GM13976 (cell line): ENCODE measurements at regions not wholly inside any gene's neighbourhood (a gene's known extent, or its start where the extent isn't known, plus 50 kb on each side); places are given as distances from the start of the nearest gene placed in this dataset.

Source experiments
- DNase-seq: peaks from one replicate; pipeline ENCODE4 v3.0.0; 2012; ENCODE audit warnings: low spot score
- in situ Hi-C: fragments of 300-500 bp; cut with MboI; formaldehyde crosslinking; loops from one replicate; pipeline ENCODE4 v1.12.0; 2022; ENCODE audit warnings: low sequenced_read_pairs, mixed read lengths, inconsistent platforms; ENCODE audit not compliant: unreplicated experiment
- TF ChIP-seq, protein P1 (sequence below): IDR thresholded peaks from 2 replicates; pipeline ENCODE4 v1.5.1; 2012; ENCODE audit warnings: borderline replicate concordance, mild to moderate bottlenecking; ENCODE audit not compliant: insufficient read depth; ENCODE audit errors: extremely low read depth, missing control alignments, control extremely low read depth

DNA sequence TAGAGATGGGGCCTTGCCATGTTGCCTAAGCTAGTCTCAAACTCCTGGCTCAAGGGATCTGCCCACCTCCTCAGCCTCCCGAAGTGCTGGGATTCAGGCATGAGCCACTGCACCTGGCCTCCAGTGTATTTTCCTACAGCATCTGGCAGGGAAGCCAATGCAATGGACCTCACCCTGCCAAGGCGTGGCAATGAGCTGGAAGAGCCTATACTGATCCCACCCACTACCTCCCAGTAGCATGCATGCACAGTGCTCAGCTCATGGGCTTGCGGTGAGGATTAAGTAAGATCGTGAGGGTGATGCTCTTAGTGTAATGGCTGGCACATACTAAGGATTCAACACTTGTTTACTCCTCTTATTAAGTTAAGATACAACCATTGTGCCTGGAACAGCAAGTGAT is 69.7 kb downstream of the PHLDA1 start:
- TF ChIP-seq, protein P1, sequence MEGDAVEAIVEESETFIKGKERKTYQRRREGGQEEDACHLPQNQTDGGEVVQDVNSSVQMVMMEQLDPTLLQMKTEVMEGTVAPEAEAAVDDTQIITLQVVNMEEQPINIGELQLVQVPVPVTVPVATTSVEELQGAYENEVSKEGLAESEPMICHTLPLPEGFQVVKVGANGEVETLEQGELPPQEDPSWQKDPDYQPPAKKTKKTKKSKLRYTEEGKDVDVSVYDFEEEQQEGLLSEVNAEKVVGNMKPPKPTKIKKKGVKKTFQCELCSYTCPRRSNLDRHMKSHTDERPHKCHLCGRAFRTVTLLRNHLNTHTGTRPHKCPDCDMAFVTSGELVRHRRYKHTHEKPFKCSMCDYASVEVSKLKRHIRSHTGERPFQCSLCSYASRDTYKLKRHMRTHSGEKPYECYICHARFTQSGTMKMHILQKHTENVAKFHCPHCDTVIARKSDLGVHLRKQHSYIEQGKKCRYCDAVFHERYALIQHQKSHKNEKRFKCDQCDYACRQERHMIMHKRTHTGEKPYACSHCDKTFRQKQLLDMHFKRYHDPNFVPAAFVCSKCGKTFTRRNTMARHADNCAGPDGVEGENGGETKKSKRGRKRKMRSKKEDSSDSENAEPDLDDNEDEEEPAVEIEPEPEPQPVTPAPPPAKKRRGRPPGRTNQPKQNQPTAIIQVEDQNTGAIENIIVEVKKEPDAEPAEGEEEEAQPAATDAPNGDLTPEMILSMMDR: no peak
- in situ Hi-C loops: no loop called here
- DNase-seq: no peak

DNA sequence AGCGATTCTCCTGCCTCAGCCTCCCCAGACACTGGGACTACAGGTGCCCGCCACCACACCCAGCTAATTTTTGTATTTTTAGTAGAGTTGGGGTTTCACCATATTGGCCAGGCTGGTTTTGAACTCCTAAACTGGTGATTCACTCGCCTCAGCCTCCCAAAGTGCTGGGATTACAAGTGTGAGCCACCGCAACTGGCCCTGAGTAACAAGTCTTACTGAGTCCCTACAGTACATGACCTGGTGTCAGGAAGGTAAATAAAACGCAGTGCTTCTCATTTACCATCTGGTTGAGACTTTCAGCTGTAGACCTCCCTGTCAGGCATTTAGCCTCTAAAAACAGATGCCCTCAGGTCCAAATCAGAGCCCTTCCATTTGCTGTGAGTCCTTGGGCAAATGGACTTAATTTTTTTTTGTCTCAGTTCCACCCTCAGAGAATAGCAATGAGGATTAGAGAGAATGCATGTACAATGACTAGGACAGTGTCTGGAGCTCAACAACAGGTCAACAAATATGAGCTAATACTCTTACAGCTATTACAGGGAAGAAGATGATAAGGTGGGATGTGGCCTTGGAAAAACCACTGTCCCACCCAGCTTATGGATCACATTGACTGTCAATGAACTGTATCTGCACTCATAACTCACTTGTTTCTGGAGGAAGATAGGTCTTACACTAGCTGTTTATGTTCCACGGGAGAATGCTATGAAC is 70.5 kb downstream of the PHLDA1 start:
- DNase-seq: no peak
- TF ChIP-seq, protein P1: no peak
- in situ Hi-C loops: no loop called here

DNA sequence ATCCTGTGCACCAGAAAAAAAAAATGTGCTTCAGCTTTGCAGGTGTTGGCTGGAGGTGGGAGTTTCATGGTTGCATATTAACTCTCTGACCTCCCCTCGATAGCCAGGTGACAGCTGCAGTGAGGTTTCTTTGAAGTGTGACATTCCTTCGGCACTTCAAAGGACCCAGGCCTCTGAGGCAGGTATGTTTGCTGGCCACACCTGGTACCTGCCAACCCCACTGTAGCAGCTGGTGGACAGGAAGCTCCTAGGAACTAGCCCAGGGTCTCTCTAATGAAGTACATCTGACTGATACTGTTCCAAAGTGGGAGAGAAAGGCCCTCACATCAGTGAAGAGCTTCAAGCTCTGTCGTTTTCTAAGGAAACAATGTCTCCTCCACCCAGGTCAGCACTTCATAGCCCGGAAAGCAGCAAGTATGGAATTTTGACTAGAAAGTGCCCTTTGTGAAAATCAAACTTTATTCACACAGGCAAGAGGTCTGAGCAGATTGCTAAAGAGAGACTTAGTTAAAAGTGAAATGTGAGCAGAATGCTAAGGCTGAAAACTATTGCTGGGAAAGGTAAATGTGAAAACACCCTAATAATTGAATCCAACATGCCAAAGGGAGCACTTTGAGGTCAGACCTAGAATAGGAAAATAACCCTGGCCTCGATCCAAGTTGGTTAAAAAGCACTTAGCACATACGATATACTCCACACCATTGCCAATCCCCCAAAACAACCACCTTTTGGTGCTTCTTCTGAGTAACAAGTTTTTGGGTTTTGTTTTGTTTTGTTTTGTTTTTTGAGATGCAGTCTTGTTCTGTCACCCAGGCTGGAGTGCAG is 71.3 kb downstream of the PHLDA1 start:
- peak; percentile 20 for DNase-seq
- in situ Hi-C loops: no loop called here

DNA sequence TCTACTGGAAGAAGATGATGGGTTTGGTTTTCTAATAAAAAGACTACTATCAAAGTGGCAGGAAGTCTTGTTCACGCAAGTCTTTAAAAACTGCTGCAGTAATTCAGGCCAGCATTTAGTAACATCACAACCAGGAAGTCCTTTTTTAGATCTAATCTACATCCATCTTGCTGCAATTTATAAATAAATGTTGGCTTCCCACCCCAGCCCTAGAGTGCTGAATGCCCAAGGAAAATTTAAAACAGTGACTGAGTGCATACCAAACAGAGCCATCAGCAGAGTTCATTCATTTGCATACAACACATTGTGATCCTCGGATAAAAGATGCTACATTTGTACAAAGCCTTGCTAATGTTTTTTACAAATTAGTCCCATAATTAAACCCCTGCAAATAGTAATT is 72.1 kb downstream of the PHLDA1 start:
- in situ Hi-C loops: no loop called here
- TF ChIP-seq, protein P1: no peak
- no peak for DNase-seq

More for the DNA sequence above, 71.3 kb downstream of the PHLDA1 start:
- TF ChIP-seq, protein P1: no peak

DNA sequence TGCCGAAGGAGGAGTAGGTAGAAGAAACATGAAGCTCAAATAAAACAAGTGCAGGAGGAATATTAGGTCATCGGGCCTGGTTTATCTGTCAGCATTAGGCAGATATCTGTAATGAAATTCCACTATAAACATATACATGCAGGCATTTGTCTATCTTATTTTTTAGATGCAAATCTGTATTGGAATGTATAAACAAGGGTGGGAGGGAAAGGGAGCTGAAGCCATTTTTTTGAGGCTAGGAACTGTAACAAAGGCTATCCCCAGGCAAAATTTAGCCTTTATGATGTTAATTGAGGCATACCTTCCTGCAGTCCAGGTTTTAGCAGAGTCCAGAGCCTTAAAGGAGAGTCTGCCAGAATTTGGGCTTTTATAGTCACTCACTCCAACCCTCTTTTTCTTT is 72.5 kb downstream of the PHLDA1 start:
- TF ChIP-seq, protein P1: no peak
- in situ Hi-C loops: no loop called here
- no peak for DNase-seq

DNA sequence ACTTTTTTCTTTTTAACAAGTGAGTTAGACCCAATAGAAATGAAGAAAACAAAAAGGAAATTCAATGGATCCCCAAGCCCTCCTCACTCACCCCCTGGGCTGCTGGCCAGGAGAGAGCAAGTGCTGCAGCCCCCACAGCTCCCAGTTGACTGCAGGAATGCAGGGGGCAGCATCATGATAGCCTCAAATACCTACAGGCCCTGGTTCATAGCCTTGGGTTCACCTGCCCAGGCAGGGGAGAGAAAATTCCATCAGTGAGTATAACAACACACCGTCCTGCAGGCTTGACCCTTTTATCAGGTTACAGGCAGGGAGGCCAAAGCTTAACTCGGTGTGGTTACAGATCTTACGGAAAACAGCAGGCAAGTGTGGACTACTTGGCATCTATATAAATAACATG is 76.3 kb downstream of the PHLDA1 start:
- no peak for DNase-seq
- in situ Hi-C loops: no loop called here
- TF ChIP-seq, protein P1: no peak
